ENCODE measurements at regions not wholly inside any gene's neighbourhood (a gene's known extent, or its start where the extent isn't known, plus 50 kb on each side); places are given as distances from the start of the nearest gene placed in this dataset.

DNA sequence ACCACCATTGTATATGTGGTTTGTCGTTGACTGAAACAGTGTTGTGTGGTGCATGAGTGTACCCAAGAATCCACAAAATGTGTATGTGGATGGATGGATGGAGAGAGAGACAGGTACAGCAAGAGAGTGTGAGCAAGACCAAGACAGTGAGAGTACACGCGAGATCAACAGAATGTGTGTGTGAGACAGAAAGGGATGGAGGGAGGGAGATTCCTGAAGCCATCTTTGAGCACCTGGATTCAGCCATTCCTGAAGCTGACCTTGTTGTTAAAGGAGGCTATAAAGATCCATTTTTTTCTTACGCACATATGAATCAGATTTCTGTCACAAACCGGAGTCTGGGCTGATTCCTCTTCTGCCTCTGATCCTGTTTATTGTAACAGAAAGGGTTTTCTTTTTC is 64.1 kb downstream of the TFAP2C start:
- Histone ChIP-seq H3K4me1 (no peaks in the 10 kb centered on the region), H3K9me3 (no peaks in the 10 kb centered on the region), H3K27me3 (replicated peaks in 1 of 7) (peaks cover 0 to 31% (median 0%) of the 10 kb centered on the region in 7 donors), H3K36me3 (no peaks in the 10 kb centered on the region), H3K4me3 (no peak overlapping the region), H3K27ac (no peak overlapping the region)
- 94 to 96% (median 95%) methylated on average over 5 of the region's 5 CpGs for WGBS, 5 donors
- no peak for DNase-seq
- TF ChIP-seq POLR2A (IDR thresholded peaks at IDR 0.05) (no peak), POLR2AphosphoS5 (IDR thresholded peaks at IDR 0.05) (no peak)
- TF ChIP-seq, protein P1, sequence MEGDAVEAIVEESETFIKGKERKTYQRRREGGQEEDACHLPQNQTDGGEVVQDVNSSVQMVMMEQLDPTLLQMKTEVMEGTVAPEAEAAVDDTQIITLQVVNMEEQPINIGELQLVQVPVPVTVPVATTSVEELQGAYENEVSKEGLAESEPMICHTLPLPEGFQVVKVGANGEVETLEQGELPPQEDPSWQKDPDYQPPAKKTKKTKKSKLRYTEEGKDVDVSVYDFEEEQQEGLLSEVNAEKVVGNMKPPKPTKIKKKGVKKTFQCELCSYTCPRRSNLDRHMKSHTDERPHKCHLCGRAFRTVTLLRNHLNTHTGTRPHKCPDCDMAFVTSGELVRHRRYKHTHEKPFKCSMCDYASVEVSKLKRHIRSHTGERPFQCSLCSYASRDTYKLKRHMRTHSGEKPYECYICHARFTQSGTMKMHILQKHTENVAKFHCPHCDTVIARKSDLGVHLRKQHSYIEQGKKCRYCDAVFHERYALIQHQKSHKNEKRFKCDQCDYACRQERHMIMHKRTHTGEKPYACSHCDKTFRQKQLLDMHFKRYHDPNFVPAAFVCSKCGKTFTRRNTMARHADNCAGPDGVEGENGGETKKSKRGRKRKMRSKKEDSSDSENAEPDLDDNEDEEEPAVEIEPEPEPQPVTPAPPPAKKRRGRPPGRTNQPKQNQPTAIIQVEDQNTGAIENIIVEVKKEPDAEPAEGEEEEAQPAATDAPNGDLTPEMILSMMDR (IDR thresholded peaks at IDR 0.05 in 8 of 11, conservative IDR thresholded peaks at IDR 0.05 in 3 of 11) = no peak
- intact Hi-C loops (cut with DNase I; ENCODE audit: low total_unique reads) = no loop called here

DNA sequence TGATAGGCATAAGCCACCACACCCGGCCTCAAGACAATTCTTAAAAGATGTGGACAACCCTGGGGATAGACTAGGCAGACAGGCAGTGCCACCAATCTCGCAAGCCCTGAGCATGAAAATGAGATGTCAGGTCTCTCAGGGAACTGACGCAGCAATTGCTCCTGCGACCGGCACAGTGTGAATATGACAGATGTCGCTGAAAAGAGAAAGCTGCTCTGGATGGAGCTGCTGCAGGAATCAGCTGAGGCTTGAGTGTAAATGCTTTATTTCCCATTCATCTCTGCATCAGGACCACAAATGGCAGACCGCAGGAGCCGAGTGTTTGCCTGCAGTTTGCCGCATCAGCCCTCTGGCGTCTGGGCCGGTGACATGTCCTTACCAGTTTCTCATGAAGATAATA is 68.4 kb downstream of the TFAP2C start:
- H3K27ac ChIP-seq = no peak overlapping the region
- no peaks in the 10 kb centered on the region for H3K4me1 ChIP-seq
- TF ChIP-seq, protein P1 (IDR thresholded peaks at IDR 0.05 in 8 of 11, conservative IDR thresholded peaks at IDR 0.05 in 3 of 11) = no peak
- TF ChIP-seq POLR2A (IDR thresholded peaks at IDR 0.05) (no peak), POLR2AphosphoS5 (IDR thresholded peaks at IDR 0.05) (no peak)
- H3K27me3 ChIP-seq (replicated peaks in 1 of 7) = peaks cover 0 to 14% (median 0%) of the 10 kb centered on the region in 7 donors
- DNase-seq = no peak
- H3K4me3 ChIP-seq = no peak overlapping the region
- H3K36me3 ChIP-seq = no peaks in the 10 kb centered on the region
- intact Hi-C loops (cut with DNase I; ENCODE audit: low total_unique reads) = no loop called here
- WGBS, 5 donors = 82 to 90% (median 85%) methylated on average over 8 to 11 of the region's 11 CpGs
- H3K9me3 ChIP-seq = no peaks in the 10 kb centered on the region

DNA sequence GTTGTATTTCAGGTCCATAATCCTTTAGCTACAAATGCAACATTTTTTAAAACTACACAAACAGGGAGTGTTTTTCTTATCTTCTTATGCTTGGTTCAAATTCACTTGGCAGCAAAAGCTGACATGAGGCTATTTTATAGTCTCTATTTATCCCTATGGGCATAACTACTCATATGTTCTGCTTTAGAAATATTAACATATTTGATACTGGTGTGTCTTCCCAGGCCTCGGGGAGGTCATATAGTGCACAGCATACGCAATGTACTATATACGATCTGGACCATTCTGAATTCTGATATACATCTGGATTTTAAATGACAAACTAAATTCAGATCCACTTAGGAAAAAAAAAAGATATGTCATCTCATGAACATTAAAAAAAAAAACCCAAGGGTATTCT is 69.2 kb downstream of the TFAP2C start:
- Histone ChIP-seq H3K4me3 (no peak overlapping the region), H3K9me3 (peaks cover 0 to 2% (median 0%) of the 10 kb centered on the region in 8 donors), H3K4me1 (no peaks in the 10 kb centered on the region), H3K27ac (no peak overlapping the region), H3K27me3 (replicated peaks in 1 of 7) (peaks cover 0 to 22% (median 0%) of the 10 kb centered on the region in 7 donors), H3K36me3 (no peaks in the 10 kb centered on the region)
- intact Hi-C loops (cut with DNase I; ENCODE audit: low total_unique reads) = no loop called here
- TF ChIP-seq, protein P1 (IDR thresholded peaks at IDR 0.05 in 8 of 11, conservative IDR thresholded peaks at IDR 0.05 in 3 of 11) = no peak
- no peak for TF ChIP-seq POLR2AphosphoS5 (IDR thresholded peaks at IDR 0.05)
- no peak for TF ChIP-seq POLR2A (IDR thresholded peaks at IDR 0.05)
- no peak for DNase-seq
- WGBS, 5 donors = 79 to 91% (median 91%) methylated on average over 3 of the region's 3 CpGs

DNA sequence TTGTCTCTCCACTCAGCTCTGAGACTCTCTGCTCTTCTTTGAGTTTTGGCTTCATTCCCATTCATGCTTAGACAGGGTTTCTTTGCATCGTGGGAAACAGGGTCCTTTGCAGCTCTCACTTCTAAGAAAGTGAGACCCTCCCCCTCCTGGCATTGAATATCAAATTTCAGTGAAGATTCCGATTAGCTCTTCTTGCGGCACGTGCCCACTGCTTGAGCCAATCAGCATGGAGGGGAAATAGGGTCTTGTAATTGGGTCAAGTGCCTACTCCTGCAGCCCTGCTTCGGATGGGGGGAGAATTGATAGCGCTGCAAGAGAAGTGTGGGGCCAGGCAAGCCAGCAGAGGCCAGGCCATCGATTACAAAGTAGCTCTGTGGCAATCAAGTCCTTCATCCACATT is 69.6 kb downstream of the TFAP2C start:
- no peak overlapping the region for H3K4me3 ChIP-seq
- intact Hi-C loops (cut with DNase I; ENCODE audit: low total_unique reads) = no loop called here
- peaks cover 0 to 25% (median 0%) of the 10 kb centered on the region in 7 donors for H3K27me3 ChIP-seq (replicated peaks in 1 of 7)
- WGBS, 5 donors = 40 to 54% (median 50%) methylated on average over 7 of the region's 7 CpGs
- no peak for DNase-seq
- TF ChIP-seq, protein P1 (IDR thresholded peaks at IDR 0.05 in 8 of 11, conservative IDR thresholded peaks at IDR 0.05 in 3 of 11) = no peak
- no peak for TF ChIP-seq POLR2AphosphoS5 (IDR thresholded peaks at IDR 0.05)
- TF ChIP-seq POLR2A (IDR thresholded peaks at IDR 0.05) = no peak
- H3K4me1 ChIP-seq = no peaks in the 10 kb centered on the region
- no peaks in the 10 kb centered on the region for H3K36me3 ChIP-seq
- H3K27ac ChIP-seq = no peak overlapping the region
- H3K9me3 ChIP-seq = peaks cover 0 to 5% (median 0%) of the 10 kb centered on the region in 8 donors
